ENCODE measurements at regions not wholly inside any gene's neighbourhood (a gene's known extent, or its start where the extent isn't known, plus 50 kb on each side); places are given as distances from the start of the nearest gene placed in this dataset.

DNA sequence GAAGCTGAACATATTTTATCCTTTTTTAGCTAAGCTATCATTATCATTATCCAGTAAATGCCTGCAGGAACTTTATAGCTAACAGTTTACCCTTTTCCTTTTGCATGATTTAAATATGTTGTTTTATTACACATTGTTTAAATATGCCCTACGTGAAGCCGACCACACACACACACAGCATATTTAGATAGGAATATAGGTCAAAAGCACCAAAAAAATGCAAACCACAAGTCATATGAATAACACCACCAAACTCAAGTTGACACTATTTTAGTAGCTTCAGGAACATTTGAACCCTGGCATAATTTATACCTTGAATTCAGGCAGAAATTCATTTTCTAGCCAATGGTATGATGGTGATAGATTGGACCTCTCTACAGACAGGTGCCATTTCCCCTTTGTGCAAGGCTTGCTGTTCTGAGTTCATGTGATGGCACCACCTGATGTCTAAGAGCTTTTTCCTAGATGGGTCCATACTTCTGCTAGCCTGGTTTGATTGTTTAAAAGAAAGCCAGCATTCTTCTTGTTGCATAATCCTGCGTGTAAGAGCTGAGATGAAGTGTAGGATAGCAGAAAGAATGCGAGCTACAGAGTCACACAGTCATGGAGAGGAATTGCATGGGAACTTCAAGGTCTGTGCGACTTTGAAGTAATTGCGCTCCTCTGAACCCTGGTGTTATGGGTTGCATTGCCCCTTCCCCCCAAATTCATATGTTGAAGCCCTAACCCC lies 454.8 kb upstream of the SOX5 start:
- no peak for DNase-seq

DNA sequence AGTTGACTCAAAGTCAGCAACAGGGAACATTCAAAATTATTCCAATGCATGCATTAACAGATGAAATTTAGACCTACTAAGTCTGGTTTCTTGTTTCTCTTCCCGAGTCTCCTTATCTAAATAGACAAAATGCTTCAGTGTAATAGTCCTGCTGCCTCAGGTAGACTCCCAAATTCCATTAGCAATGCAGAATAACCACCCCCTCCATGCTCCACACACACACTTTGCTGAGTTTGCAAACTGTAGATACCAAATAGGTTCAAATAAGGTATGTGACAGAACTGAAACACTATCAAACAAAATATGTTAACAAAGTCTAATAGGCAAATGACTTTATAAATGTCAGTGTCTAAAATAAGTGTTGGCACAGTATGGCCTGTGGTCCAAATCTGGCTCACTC lies 451.1 kb upstream of the SOX5 start:
- DNase-seq = no peak

DNA sequence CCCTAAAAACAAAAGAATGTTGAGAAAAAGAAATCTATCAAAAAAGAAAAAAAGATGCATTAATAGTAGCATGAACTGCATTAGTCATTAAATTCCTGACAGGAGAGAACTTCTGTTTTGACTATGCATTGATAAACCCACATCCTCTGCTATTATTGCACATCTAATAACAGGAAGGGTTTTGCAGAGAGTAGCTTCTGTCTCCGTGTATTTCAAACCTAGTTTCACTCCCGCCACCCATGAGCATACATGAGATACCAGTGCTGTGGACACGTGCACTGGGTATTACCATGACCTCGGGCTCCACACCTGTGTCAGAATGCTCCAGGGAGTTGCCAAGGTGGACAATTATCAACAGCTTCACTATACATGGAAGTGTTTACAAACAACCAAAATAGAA lies 449.1 kb upstream of the SOX5 start:
- no peak for DNase-seq

DNA sequence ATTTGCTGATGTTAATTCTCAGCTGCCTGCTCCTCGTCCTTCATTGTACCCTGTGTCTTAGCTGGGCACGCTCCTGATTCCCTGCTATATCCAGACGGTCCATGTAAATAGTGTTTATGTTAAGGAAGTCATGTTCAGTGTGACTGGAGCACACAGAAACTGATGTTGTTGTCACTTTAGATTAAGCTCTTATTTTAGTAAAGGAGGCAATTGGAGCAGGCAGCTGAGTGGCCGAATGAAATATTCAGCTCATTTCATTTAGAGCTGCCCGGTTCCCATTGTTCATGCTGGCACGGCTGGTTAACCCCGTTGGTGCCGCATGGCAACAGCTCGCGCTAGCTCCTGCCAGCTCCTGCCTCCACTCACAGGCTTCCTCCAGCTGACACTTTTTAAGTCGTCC lies 446.8 kb upstream of the SOX5 start:
- no peak for DNase-seq

DNA sequence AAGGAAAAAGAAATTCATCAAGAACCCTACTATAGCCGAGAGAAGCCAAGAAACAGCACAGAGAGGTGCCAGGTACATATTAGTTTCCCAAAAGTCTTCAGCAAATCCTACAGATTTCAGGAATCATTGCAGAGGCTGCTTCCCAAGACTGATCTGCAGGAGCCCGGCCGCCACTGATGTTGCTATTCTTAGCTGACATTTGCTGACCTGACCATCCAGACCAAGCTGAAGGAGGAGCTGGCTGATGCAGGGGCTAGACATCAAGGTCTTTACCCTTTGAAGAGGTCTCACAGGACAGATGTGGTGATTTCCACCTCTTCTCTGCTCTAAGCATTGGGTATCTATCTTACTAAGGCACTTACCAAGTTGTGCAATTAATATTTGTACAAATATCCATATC lies 444.8 kb upstream of the SOX5 start:
- DNase-seq = no peak

DNA sequence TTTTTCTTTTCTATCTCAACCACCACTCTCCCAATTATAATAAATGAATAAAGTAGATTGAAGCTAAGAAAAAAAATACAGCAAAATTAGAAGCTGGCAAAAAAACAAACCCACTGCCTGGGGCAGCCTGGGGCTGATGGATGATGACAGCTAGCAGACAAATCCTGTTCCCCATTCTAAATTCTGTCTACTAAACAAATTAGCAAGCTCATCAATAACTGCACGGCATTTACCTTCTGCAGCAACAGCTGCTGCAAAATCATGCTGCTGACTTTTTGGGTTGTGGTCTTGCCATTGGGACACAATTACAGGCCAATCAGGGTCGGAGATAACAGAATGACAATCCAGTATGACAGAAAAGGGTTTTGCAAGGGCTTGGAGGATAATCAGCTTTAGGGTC lies 443.6 kb upstream of the SOX5 start:
- no peak for DNase-seq

DNA sequence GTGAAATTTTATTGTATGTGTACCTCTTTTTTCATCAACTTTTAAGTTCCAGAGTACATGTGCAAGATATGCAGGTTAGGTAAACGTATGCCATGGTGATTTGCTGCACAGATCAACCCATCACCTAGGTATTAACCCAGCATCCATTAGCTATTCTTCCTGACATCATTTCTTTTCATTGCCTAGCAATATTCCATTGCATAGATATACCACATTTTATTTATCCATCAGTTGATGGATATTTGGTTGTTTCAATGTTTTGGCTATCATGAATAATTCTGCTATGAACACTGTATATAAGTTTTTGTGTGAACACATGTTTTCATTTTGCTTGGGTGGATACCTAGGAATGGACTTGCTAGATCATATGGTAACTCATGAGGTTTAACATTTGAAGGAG lies 439.9 kb upstream of the SOX5 start:
- no peak for DNase-seq

DNA sequence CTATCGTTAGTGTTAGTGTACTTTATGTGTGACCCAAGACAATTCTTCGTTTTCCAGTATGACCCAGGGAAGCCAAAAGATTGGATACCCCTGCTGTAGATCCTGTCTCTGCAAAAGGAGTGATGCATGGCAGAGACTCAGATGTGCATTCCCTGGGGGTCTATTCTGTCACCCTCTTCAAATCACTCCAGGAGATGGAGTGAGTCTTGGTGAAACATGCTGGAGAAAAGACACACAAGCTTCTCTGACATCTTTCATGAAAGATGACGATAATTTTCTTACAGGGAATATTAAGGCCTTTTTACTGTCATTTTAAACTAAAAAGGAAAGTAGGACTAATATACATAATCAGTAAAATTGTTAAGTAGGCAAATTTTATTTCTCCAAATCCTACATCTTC lies 437.9 kb upstream of the SOX5 start:
- no peak for DNase-seq

DNA sequence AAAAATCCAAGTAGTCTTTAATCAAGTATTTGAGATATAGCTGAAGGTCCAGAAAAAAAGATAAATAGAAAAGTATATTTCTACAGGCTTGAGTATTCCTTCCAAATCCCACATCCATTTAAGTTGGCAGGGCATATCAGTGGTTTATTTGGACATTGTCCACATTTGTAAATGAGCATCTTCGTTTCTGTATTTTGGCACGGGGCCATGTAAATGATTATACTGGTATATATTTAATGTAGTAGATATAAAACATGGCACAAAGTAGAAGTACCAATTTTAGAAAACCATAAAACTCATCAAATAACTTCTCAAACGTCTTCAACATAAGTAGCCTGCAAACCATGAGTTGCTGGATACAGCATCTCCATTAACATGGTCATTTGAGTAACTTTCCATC lies 437.4 kb upstream of the SOX5 start:
- DNase-seq = no peak

DNA sequence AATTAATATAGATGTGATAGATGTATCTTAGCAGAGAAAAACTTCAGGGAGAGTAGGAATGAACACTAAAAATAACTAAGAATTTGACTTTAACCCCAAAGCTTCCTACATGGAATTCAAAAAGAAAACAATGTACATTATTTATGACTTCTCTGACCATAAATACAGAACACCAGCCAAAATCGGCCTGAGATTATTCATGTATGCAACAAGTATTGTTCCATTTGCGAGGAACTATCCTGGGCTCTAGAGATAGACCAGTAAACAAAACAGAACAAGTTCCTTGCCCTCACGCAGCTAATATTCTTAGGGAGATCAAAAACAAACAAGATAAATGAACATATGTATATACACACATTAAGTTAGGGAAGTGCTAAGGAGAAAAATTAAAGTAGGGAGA lies 432.3 kb upstream of the SOX5 start:
- DNase-seq = no peak

DNA sequence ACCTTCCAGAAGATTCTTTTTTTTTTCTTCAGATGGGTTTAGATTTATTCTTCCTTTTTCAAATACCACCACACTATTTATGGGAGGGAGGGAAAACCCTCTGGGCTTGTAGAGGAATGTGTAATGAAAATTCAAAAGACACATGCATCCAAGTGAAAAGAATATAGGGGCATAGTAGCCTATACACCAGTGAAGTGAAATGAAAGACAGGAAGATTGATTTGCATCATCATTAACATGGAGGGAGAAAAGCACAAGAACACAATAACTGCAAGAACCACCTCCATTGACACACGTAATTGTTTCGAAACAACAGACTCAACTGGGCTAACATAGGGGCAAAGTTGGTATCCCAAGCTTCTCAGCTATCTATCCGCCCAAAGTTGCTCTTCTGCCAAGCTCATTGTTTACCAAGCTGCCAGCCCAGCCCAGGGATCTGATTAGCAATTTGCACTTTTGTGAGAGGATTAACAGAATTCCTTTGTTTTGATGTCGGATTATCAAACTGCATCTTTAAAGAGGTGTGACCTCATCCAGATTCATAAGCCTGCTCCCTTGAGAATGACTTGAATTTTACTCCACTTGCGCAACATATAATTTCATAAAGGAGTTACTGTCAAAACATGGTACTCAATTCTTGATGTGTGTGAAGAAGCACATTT lies 430.5 kb upstream of the SOX5 start:
- no peak for DNase-seq

DNA sequence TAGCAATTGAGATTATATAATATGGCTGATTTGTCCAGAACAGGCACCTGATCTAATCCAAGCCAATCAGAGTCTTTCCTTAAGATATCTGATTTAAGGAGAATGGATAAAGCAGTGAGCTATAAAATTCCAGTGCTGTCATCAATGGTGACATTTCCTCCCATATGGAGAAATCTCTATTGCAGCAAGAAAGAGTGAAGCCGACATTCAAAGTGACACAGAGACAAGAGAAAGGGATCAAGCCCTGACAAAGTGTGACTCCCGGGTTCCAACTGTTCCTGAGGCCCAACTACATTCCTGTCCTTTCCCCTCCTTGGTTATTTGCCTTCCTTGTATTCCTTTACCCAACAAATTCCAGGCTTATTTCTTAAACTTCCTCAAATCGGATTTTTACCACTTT lies 430.0 kb upstream of the SOX5 start:
- DNase-seq = no peak

DNA sequence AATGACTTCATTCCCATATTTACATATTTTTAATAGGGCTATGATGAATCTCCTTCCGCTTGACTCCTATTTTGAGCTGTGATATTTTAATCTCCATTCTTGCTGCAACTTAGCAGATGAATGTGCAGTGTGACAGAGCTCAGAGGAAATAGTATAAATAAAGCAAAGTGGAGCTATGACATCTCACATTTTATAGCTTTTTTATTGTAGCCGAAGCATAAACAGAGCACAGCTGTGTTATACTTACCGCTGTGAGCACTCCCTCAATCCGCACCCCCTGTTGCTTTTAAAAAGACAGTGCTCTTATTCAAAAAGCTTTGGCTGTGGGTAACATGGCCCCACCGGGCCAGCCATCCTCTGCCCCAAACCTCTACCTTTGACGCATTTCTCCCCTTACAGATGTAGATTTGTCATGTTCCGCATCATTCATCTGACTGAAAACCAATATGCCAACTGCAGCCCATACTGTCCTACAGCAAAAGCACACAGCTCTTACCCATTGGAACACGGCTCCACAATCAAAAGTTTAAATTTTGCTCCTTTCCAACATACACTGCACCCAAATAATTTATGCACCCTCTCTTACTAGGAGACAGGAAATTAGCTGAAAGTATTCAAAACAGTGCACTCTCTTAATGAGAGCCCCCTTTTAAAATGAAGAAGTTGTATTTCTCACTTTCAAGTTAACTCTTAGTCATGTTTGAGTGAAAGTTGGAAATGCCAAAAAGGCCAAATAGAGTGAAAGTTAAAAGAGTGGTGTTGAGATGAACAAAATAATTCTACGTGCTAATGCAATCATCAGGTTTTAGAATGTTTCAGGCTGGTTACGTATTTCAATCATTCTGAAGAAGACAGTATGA lies 429.3 kb upstream of the SOX5 start:
- peak; percentile 28 for DNase-seq

DNA sequence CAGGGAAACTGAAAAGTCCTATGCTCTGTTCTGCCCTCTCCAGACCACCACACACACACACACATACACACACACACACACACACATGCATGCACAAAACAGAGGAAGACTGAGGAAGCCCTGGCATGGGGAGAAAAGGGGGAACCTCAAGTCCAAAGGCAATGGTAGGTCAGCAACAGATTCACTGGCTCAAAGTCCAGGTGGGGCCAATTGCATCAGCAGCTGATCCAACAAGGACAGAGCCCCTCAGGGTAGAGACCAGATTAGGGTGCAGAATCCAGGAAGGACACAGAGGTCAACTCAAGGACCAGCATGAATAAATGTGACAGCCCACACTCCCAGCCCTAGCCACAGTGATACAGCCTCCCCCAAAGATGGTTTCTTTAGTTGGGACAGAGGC lies 425.0 kb upstream of the SOX5 start:
- no peak for DNase-seq

DNA sequence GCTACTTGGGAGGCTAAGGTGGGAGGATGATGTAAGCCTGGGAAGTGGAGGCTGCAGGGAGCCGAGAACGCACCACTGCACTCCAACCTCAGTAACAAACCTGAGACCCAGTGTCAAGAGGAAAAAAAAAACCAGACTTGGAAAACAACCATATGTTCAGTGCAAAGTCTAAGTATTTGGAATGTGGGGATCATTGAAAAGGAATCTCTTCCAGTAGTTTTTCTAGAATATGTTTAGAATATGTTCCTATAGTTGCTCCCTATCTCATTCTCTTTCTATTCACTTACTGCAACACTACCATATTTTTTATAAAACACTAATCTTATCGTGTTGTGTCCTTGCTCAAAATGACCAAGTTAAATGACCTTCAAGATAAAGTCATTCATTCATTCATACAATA lies 423.5 kb upstream of the SOX5 start:
- no peak for DNase-seq

DNA sequence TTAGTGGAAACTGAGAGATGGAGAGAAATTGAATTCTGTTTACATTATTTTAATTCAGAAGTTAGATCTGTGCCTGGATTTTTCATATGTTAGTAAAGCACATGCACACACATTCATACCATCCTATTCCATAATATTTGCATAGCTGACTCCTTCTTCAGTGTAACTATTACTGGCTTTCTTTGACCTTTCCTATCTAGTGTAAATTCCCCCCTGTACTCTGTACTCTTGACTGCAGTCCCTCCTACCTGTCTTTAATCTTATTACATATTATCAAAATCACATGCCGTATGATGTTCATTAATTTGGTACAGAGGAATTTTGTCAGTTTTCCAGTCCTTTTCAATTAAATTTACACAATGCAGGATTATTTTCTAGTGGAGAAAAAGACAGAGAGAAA lies 417.0 kb upstream of the SOX5 start:
- DNase-seq = no peak

DNA sequence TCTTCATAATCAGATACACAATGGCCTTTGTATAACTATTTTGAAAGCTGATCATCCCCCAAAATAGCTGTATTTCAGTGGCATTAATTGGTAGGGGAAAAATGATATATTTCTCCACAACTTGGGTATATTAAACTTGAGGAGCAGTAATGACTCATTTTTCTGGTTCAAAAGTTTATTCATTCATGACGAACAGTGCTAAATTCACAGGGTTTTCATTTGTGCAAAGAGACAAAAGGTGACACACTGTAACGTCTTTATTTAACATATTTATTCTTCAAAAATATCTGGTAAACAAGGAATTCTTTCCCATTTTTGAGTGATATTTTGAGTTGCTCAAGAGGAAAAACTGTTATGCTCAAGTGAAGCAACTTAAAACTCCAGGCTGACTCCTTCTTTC lies 415.5 kb upstream of the SOX5 start:
- DNase-seq = no peak

DNA sequence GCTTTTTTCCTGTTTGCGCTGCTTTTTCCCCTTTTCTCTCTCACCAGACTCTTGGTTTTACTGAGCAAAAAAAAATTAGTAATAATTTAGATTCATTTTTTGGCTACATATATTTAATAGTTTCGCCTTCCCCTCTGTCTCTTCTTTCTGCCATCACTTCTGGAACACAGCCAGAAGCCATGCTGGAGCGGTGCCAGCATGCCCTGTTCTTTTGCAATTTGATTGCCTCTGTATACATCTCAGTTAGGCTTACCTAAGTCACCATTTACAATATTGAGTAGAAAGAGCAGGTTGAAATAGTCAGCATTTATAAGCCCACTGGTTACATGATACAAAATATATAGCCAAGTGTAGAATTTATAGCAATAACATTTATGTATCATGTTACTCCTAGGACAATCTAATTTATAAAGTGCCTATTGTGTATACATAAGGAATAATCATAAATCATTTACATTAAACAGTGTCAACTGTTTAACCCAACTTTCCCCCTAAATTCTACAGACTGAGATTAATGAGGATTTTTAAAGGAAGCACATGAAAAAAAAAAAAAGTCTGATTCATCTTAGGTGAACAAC lies 413.8 kb upstream of the SOX5 start:
- peak; percentile 43 for DNase-seq

DNA sequence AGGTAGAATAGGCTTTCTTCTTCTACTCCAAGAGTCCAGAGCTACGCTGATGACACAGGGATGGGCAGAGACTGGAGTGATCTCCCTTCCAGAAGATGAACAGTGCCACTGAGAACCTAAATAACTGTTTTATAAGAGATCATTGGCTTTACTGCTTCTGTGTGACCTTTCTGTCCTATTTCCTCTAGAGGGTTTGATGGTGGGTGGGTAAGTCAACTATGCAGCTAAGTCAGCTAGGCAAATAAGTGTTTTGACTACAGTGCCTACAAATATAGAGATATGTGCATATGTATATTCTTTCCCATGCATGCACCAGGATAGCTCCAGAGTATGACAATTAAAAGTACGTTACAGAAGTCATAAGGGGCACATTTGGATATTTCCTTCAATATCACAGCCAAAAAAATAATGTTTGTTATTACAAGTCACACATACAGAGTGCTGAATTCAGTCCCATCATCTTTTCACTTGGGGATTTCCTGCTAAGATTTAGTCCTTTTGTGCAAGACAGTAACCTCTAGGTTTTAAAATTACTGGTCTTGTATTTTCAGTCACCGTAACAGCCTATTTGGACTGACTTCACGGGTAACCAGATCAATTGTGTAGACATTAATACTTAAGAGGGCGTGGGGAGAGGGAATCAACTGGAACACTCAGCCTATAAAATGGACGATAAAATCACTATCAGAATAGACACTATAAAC lies 412.6 kb upstream of the SOX5 start:
- DNase-seq = no peak

DNA sequence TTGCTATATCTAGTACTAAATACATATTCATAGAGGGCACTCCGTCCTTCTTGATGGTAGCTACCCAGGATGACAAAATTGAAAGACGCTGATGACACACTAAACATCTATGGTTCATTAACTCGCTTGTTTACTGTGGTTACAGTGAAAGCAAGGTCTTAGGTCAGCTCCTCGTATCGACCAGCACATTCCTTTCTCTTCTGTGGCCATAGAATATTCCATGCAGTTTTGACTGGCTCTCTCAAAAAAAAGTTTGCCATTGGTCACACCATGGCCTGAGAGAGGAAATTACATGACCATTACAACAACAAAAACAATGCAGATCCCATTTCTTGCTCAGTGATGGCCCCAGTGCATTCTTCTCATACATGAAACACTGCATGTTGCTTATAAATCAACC lies 411.4 kb upstream of the SOX5 start:
- no peak for DNase-seq

DNA sequence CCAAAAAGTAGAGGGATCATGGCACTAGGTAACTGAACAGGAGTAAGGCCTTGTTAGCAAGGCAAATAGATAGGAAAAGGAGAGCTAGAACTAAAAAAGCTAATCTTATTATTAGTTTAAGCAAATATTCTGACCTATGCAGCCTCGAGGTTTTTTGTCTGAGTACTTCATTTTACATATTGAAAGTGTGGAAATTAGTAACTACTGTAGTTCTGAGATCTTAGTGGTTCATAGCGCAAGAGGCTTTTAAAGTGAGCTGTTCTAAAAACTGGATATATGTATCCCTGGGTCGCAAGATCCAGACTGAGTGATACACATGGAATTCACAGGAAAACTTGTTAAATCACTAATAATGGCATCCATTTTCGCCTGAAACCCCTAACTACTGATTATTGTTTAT lies 411.0 kb upstream of the SOX5 start:
- no peak for DNase-seq

DNA sequence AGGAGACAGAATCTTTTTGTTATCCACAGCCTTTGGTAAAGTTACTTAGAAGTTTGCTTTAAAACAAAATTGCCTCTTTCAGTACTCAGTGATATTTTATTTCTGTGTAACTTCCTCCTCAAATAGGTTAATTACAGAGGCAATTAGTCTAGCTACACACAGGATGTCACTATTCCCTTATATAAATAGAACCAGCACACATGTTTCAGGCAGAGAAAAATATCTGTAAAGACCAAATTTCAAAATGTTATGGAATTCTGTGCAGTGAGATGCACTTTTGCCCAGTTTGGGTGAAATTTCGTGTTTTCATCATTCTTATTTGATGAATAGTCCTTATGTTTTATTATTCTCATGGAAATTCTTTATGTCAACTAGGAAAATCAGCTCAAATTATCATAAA lies 410.6 kb upstream of the SOX5 start:
- DNase-seq = peak; percentile 8

DNA sequence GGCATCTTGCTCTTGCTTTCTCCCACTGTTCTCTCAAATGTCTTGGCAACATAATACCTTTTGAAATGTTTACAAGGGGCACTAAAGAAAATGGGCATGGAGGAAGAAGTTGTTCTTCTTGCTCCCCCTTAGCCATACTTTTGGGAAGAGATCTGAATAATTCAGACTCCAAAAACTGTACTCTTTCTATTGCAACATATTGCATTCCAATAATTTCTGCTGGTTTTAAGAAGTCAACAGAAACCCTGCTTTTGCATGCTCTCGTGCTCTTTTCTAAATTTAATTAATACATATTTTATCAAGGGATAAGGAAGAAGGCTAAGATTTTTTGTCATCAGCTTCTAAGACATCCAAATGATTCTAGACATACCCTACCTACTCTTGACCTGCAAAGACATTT lies 409.9 kb upstream of the SOX5 start:
- no peak for DNase-seq
